Right ventricle myocardium superior (tissue), 1 donor: ENCODE measurements at regions not wholly inside any gene's neighbourhood (a gene's known extent, or its start where the extent isn't known, plus 50 kb on each side); places are given as distances from the start of the nearest gene placed in this dataset.
"Not testable (repeated sequence)": the region's sequence is repeated elsewhere in the genome, so short reads cannot be mapped to it uniquely, and the experiment has no call there.

Source experiments
- ATAC-seq: fragments of 200-7000 bp; cut with Tn5 transposase; one replicate; pipeline ENCODE4 v1.9.1; 2020; ENCODE audit warnings: mild to moderate bottlenecking; ENCODE audit not compliant: poor library complexity
- DNase-seq: peaks from one replicate; pipeline ENCODE4 v3.0.0-alpha.2; 2020
- intact Hi-C: fragments of 100-400 bp; cut with DNase I; formaldehyde crosslinking; loops from one replicate; pipeline ENCODE4 v1.11.2; 2022
- donor health status: DM: no; HTN: yes; CAD: no; lungs with severe emphysema.

DNA sequence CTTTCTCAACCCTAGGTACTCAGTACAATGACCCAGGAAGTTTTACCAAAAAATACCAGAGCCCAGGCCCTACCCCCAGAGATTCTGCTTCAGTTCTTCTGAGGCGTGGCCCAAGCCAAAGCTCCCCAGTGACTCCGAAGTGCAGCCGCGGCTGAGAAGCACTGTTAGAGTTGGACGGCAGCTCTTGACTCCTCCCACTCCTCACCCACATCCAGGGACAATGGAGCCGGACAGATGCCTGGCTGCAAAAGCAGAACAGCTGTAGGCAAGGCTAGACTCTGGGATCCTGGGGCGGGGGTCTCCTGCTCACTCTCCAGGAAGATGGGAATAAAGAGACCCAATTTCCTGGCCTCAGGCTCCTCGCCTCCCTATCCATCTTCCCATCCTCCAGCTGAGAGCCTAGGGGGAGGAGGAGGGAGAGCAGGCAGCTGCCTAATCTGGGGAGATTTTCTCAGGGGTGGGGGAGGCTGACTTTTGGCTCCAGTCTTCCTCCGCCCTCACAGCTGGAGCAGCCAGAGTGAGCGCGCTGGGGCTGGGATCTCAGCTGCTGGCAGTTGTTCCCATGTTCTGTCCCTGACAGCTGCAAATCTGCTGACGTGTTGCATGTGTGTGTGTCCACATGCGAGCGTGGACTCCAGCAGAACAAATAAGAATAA, 223.8 kb downstream of the OPA1 start:
- intact Hi-C loops: no loop called here
- peak; percentile 94 for ATAC-seq
- DNase-seq: peak; percentile 89

DNA sequence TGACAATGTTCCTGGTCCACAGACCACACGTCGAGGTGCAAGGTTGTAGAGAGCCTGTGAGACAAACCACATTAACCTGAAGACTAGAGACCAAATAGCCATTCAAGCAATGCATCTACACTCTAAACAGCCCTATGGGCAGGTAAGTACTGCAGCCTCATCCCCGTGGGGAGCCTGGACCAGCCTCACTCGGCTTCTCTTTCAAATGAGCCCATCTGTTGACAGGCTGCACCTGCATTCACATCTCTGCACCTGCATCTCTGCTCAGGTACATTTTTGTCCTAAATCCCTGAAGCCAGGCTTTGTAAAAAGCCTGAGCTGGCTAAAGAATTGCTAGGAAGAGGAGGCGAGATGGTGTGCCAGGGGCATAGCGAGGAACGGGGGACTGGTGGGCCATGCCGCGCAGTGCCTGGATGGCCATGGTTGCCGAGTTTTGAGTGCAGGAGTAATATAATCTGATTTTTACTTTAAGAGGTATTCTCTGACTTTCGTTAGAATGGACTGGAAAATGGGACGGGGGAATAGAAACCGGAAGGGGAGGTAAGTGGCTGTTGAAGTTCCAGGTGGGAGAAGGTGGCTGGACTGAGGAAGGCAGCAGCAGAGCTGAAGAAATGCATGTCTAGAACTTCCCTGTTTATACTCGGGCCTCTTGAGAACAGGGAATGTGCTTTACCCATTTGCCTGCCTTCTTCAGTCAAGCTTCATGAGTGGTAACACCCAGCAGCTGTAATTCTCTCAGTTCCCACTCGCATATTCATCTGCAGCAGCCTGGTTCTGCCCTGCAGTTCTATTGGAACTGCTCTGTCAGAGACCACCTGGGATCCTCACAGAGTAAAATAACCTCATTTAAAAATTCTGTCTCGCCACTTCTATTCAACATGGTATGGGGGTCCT, 226.4 kb downstream of the OPA1 start:
- no peak for ATAC-seq
- no peak for DNase-seq
- intact Hi-C loops: no loop called here

DNA sequence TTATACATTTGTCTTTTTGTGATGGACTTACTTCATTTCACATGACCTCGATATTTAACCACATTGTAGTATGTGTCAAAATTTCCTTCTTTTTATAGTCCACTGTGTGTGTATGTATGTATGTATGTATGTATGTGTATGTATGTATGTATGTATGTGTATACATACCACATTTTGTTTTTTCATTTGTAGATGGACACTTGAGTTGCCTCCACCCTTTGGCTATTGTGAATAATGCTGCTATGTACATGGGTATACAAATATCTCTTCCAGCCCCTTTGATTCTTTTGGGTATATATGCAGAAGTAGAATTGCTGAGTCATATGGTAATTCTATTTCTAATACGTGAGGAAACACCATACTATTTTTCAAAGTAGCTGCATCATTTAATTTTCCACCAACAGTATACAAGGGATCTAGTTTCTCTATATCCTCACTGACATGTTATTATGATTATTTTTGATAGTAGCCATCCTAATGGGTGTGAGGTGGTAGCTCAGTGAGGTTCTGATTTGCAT, 228.2 kb downstream of the OPA1 start:
- ATAC-seq (no peak), DNase-seq (no peak)
- intact Hi-C loops: no loop called here

- ATAC-seq (no peak), DNase-seq (no peak)
- intact Hi-C loops: no loop called here
Observed at GRCh38 chr3:193822492-193823212, 229.6 kb downstream of the OPA1 start.

DNA sequence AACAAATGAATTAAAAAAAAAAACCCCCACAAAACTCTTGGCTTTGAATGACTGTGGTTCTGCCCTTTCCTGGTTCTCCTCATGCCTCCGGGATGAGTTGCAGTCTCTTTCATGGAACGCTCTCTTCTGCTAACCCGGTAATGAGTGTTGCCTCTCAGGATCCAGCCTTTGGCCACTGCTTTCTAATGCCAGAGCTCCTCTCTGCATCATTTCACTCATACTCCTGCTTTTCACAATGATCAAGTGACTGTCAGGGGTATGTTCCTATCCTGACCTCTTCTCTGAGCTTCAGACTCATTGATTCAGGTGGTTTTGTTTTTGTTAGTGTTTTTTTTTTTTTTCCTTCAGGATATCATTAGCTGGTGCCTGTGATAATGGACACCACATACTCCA, 230.2 kb downstream of the OPA1 start:
- intact Hi-C loops, DNase-seq, ATAC-seq: not testable (repeated sequence)

GRCh38 chr3:193824365-193824764, 231.4 kb downstream of the OPA1 start:
- no peak for ATAC-seq
- intact Hi-C loops: no loop called here
- DNase-seq: no peak

DNA sequence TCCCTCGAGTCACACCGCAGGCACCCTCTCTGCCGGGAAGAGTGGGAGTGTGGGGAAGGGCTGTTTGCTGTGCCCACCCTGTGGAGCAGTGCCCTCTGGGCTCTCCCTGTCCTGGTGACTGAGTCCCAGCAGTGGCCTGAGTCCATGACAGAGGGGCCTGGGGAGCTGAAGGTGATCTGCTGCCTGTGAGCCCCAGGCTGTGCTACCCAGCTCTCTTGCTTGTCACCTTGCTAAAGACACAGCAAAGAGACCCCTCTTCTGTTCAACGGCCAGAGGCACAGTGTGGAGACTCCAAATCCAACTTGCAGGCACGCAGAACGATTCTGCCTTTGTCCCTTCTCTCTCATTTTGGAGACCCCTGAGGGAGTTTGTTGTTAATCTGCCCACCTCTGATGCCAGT, 232.6 kb downstream of the OPA1 start:
- no peak for ATAC-seq
- intact Hi-C loops: no loop called here
- no peak for DNase-seq

DNA sequence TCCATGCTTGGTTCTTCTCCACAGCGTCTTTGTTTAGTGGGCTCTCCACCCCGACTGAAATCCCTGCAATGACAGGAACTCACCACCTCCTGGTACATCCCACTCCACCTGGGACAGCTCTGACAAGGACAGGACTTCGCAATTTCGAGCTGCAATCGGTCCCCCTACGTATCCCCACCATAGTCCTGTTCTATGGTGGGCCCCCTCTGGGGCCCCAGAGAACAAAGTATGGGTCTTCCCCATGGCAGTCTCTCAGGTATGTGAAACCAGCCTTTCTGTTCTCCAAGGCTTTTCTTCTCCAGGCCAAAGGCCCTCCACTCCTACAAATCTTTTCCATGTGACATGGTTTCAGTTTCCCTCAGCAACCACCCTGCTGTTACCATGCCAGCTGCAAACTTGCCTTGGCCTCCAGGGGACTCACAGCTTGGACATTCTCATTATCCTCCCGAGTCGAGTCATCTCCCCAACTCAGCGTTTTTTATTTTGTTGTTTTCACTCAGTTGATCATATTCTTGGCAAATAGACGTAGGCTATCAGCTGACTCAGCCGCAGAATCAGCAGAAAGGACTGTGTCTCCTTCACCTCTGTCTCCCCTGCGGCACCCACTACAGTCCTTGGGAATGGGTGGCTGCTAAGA, 233.3 kb downstream of the OPA1 start:
- intact Hi-C loops: no loop called here
- no peak for DNase-seq

GRCh38 chr3:193827040-193827669, 234.1 kb downstream of the OPA1 start:
- ATAC-seq: no peak
- intact Hi-C loops: no loop called here
- DNase-seq: no peak

More for the DNA sequence above, 233.3 kb downstream of the OPA1 start:
- peak; percentile 53 for ATAC-seq

DNA sequence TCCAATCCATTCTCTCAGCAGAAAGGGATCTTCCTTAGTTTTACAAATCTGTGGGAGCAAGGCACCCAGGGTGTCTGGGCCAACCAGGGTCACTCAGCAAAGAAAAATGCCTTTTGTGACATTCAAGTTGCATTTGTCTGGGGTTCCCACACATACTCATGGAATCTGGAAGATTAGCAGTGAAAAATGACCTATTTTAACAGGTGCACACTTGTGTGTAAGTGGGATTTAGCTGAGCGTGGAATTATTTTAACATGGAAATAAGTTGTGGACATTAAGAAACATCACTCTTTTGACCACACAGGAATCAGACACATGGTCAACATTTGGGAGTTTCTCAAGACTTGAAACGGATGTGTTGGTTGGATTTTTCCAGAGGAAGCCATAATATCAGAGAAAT, 234.9 kb downstream of the OPA1 start:
- intact Hi-C loops: no loop called here
- ATAC-seq (no peak), DNase-seq (no peak)

GRCh38 chr3:193828477-193828876, 235.5 kb downstream of the OPA1 start:
- no peak for ATAC-seq
- DNase-seq: no peak
- intact Hi-C loops: no loop called here

DNA sequence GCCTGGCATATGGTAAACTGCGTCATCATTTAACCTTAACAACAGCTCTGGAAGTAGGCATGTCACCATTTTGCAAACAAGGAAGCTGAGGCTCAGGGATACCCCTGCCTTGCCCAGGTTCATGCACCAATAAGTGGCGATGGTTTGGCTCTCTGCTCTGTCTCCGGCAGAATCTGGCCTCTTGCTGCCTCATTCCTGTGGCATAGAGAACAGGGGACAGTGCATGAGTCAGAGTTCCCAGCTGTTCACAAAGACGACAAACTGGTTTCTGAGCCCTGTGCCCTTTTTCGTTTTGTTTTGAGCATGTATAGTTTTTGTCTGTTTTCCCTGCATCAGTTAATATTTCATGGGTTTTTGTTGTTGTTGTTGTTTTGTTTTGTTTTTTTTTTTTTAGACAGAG, 236.8 kb downstream of the OPA1 start:
- intact Hi-C loops: no loop called here
- ATAC-seq (no peak), DNase-seq (no peak)

GRCh38 chr3:193830791-193831191, 237.8 kb downstream of the OPA1 start:
- no peak for DNase-seq
- no peak for ATAC-seq
- intact Hi-C loops: no loop called here

DNA sequence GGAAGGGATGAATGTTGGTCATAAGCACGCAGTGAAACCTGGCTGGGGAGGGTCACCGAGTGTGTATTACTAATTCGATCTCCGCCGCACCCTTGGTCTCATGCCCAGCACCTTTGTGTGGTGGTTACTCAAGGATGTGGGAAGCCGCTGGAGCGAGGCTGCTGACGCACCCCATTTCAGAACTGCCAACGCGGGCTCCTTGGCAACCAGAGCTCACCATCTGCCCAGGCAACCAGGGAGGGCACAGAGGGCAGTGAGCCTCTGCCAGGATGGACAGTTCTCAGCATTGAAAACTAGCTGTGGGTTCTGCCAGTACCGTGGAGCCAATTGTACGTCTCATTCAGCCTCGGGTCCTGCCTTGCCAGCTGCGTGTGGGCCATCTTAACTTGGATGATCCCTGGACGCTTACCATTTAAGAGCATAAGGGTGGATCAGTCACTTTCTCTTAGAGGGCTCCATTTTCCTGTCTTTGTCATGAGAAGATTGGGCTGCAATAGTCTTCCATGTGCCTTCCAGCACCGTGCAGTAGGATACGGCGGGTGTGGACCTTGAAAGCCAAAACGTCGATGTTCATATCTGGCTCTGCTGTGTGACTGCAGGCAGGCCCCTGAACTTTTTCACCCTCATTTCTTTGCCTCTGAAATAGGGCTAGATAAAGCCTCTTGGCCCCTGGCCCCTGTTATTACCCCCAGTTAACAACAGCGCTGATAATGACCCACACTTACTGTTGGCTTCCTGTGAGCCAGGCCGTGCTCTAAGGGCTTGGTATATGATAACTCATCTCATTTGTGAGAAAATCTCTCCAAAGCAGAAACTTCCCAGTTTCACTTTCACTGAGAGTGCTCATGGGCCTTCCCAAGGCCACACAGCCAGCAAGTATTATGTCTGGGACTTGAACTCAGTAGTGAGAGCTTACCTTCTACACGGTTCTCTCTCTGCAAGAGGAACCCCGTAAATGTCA, 238.8 kb downstream of the OPA1 start:
- intact Hi-C loops: no loop called here
- DNase-seq: no peak
- ATAC-seq: peak; percentile 11

DNA sequence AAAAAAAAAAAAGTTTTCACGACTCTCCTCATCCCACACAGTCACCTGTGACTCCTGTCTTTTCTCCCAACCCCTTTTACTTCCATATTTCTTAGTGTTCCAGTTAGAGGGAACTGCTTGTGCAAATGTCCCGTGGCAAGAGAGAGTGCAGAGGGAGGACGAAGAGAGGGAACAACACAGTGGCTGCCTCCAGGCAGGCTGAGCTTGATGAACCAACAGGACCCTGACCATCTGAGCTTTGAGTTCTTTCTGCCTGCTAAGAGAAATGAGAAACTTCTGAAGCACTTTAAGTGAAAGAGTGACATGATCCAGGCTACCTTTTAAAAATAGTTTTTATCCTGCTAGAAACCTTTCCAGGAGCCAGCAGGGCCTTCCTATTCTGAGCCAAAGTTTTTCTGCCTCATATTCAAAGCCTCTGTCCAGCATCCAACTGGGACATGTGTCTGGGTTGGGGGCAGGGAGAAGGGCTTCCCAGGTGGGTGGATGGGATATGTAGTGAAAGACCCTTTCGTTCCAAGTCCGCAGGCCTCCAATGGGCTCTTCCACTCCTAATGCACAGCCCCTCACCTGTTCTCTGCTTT, 239.9 kb downstream of the OPA1 start:
- intact Hi-C loops: no loop called here

GRCh38 chr3:193833592-193833991, 240.6 kb downstream of the OPA1 start:
- intact Hi-C loops: no loop called here
- ATAC-seq (no peak), DNase-seq (no peak)

More for the DNA sequence above, 239.9 kb downstream of the OPA1 start:
- ATAC-seq (peak; percentile 79), DNase-seq (no peak)

DNA sequence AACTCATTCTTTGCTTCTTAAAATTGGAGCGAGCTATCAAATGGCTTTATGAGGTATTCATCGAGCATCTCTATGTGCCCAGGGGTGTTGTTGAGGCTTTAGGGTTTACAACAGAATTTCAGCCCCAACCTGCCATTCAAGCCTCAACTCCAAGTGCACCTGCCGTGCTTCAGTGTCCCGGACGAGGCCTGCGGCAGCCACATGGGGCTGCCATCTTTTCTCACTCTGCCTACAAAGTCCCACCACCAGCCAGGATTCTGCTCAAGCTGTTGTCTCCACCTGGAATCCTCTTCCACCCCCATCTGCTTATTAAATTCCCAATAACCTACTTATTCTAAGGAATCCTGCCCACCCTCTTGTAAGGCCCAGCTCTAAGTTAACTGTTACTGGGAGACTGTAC, 242.4 kb downstream of the OPA1 start:
- DNase-seq: no peak
- no peak for ATAC-seq
- intact Hi-C loops: no loop called here
